NCI-H82 (cell line): ENCODE measurements at regions not wholly inside any gene's neighbourhood (a gene's known extent, or its start where the extent isn't known, plus 50 kb on each side); places are given as distances from the start of the nearest gene placed in this dataset.
"Not testable (repeated sequence)": the region's sequence is repeated elsewhere in the genome, so short reads cannot be mapped to it uniquely, and the experiment has no call there.

ENCODE experiments used
- DNase-seq: peaks from one replicate; lab custom pipeline; 2025; lab: John Stamatoyannopoulos, UW

- DNase-seq, result no peak
These were observed 110.8 kb upstream of the SMURF2 start for GRCh38 chr17:64772845-64773299.

GRCh38 chr17:64771980-64772844, 110.1 kb upstream of the SMURF2 start:
- DNase-seq, result no peak

GRCh38 chr17:64769712-64770111, 107.6 kb upstream of the SMURF2 start:
- no peak for DNase-seq

- no peak for DNase-seq
These were observed 105.3 kb upstream of the SMURF2 start for GRCh38 chr17:64767269-64767997.

DNA sequence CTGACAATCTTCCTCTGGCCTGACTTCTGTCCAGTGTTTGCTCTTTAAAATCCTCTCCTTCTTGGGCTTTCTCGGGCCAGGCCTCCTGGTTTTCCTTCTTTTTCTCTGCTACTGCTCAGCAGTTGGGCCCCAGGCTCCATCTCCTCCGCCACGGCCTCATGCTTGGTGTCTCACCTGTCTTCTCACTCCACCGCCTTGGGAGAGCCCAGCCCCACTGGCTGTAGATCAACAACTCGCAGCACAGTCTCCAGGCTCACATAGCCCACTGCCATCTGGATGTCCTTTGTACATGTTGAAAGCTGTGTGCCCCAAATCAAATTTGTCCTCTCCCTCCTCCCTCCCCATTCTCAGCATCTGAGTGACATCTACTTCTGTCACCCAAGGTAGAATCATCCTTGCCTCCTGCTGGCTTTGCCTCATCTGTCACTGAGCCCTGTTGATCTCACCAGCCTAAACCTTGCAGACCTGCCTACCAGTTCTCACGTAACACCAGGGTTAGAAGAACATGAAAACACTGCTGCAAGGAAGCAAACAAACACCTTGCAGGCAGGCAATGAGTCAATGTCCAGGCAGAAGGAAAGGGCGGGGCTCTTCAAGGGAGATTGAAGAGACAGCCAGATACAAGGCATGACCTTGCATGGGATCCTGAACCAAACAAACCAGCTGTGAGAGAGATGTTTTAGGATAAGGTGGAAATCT, 103.2 kb upstream of the SMURF2 start:
- DNase-seq, result no peak

DNA sequence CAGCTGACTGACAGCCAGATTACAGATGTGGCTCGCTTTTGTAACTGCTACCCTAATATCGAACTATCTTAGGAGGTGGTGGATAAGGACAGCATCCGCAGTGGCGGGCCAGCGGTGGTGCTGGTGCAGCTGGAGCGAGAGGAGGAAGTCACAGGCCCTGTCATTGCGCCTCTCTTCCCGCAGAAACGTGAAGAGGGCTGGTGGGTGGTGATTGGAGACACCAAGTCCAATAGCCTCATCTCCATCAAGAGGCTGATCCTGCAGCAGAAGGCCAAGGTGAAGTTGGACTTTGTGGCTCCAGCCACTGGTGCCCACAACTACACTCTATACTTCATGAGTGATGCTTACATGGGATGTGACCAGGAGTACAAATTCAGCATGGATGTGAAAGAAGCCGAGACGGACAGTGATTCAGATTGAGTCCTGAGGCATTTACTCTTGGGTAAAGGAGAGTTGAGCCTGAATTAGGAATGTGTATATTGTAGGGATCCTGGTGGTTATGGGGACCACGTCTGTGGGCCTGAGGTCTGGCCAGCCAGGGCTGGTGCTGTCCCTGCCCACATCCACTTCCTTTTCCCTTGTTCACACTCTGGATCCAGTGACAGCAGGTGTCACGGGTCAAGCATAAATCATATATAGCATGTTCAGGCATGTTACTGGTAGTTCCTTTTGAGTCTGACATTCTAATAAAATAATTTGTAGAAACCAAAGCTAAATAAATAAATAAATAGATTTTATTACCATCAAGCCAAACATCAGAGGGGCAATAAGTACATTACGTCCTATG, 89.0 kb upstream of the SMURF2 start:
- DNase-seq, result no peak

- DNase-seq, result no peak
These were observed 88.4 kb upstream of the SMURF2 start for GRCh38 chr17:64750478-64750877.

- DNase-seq, result no peak
These were observed 87.2 kb upstream of the SMURF2 start for GRCh38 chr17:64749306-64749705.

DNA sequence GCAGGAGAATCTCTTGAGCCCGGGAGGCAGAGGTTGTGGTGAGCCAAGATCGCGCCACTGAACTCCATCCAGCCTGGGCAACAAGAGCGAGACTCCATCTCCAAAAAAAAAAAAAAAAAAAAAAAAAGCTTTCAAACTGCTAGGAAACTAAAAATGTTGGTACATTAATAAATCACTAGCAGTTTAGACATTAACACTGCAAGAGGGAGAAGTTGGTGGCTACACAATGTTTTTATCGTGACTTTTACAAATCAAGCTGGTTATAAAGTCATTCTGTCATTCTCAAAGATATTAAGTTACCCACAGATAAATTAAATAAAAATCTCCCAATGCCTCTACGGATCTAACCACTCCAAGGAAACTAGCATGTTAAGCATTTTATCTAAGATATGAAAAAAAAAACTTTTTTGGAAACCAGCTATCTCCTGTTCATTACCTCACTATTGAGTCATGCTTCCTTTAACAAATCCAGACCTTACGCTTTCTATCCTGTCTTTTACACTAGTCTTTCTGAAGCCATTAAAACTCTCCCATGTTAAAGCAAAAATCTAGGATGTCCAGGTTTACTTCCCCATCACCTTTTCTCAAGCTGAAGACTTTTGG, 85.9 kb upstream of the SMURF2 start:
- no peak for DNase-seq

- DNase-seq, result no peak
These were observed 80.2 kb upstream of the SMURF2 start for GRCh38 chr17:64742326-64742725.

DNA sequence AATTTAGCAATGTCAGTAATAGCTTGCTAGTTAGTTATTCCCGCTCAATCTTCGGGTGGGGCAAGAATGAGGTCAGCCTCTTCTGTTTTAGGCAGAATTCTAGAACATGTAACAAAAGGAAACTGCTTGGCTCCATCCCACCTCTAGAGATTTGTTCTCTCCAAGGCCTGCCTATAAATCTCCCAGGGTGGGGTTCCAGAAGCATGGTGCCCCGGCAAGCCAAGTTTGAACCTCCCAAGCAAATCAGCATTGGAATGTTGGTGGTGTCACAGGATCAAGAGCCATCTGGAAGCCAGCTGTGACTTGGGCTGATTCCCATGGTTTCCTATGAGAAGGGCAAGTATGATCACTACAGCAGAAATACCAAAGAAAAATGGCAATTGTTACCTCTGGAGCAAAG, 79.8 kb upstream of the SMURF2 start:
- DNase-seq, result not testable (repeated sequence)

GRCh38 chr17:64741038-64741641, 79.0 kb upstream of the SMURF2 start:
- no peak for DNase-seq

DNA sequence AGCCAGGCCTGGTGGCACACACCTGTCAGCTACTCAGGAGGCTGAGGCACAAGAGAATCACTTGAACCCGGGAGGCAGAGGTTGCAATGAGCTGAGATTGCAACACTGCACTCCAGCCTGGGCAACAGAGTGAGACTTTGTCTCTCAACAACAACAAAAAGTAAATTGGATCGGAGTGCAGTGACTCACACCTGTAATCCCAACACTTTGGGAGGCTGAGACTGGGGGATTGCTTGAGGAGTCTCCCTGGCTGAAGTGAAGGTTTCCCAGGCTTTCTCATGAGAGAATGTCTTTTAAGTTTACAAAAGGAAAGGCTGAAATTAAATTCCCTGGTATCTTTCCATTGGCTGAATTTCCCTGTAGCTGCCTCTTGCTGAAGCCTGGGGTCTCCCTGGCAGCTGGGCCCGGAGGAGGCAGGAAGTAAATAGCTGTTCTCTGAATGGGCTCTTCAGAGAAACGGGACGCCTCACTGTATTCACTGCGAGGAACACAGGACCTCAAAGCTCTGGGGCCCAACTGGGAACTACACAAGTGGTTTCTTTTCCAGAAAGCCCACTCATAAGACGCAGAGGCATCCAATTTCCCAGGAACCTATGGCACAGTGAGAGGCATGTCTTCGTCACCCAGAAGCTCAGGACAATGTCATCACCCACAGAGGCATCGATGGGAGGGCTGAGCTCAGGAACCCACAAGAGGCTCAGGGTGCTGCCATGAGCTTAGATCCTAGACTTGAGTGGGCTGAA, 77.4 kb upstream of the SMURF2 start:
- DNase-seq, result peak; percentile 40

DNA sequence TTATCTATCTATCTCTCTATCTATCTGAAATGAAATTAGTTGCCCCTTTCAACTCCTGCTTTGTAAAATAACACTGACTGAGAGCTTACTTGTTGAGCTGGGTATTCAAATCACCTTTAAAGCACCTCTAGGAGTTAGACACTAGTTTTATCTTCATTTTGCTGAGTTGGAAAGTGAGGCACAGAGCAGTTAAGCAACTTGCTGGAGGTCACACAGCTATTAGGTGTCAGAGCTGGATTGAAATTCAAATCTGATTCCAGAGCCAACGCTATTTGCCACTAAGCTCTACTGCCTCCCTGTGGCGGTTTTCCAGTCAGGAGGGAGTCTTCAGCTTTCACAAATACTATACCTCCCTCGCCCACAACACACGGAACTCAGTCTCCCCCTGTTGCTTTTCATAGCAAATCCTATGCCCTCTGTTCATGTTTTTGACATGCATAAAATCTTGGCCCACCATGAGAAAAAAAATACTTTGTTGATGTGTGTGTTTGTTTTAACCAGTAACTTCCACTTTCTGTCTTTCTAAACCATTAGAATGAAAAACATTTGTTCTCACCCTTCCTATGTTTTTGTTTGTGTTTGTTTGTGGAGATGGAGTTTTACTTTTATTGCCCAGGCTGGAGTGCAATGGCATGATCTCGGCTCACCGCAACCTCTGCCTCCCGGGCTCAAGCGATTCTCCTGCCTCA, 74.8 kb upstream of the SMURF2 start:
- DNase-seq, result peak; percentile 73

DNA sequence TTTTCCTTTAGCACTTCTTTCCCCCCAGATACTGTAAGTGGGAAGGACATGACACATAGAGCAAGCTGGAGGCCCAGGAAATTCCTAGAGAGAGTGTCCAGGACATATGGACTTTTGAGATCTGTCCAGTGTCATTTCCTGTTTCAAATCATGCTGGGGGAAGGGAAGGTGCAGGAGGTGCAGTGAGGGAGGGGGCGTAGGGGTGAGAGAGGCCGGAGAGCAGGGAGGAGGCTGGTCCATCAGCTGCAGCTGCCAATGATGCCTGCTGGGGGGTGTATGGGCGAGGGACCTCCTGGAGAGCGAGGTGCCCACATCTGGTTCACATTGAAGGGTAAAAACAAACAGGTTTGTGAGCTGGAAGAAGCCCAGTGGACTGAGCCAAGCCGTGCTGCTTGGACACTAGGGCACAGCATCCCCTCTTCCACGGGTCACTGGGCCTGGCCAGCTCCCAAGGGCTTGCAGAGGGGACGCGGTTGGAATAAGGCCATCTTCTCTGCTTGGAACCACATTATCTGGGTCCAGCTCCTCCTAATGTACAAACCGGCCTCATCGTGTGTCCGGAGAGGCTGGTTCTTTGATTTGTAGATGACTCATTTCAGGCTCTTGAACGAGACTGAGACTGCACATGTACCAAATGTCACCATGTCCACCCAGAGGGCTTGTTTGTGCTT, 70.4 kb upstream of the SMURF2 start:
- DNase-seq, result no peak

GRCh38 chr17:64730023-64730422, 67.9 kb upstream of the SMURF2 start:
- not testable (repeated sequence) for DNase-seq

DNA sequence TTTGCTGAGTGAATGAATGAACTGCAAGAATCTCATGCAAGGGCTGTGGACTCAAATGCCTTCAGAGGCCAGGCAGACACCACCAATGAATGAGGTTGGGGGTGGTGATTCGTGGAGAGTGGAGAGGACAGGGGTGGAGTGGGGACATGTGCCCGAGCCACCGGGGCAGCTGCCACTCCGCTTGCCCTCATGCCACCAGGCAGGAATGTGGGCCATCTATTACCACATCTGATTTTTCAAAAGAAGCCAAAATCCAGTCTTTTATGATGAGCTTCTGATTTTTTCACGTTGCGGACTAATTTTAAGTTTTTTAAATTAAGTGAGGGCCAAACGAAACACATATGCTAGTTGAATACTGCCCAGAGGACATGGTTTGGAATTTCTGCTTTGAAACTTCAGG, 67.1 kb upstream of the SMURF2 start:
- DNase-seq, result no peak

DNA sequence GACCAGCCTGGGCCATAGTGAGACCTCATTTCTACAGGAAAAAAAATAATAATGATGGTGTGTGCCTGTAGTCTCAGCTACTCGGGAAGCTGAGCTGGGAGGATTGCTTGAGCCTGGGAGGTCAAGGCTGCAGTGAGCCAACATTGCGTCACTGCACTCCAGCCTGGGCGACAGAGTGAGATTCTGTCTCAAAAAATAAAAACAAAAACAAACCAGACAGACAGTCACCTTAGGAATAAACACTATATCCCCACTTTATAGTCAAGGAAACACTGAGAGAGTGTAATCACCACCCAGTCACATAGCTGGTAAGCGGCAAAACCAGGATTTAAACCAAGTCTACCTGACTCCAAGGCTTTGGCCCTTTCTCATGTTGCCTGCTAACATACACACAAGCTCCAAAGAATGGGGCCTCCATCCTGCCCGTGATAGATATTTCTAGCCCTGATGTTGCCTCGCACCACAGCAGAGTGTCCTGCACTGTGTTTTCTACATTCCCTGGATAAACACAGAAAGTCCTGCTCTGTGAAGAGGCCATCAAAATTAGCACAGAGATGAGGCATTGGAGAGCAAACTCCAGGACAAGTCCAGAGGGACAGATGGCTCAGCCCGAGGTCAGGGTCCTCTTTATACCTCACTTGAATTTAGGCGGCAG, 66.1 kb upstream of the SMURF2 start:
- DNase-seq, result no peak

- not testable (repeated sequence) for DNase-seq
These were observed 63.9 kb upstream of the SMURF2 start for GRCh38 chr17:64726025-64726424.
